ENCODE measurements at regions not wholly inside any gene's neighbourhood (a gene's known extent, or its start where the extent isn't known, plus 50 kb on each side); places are given as distances from the start of the nearest gene placed in this dataset.

DNA sequence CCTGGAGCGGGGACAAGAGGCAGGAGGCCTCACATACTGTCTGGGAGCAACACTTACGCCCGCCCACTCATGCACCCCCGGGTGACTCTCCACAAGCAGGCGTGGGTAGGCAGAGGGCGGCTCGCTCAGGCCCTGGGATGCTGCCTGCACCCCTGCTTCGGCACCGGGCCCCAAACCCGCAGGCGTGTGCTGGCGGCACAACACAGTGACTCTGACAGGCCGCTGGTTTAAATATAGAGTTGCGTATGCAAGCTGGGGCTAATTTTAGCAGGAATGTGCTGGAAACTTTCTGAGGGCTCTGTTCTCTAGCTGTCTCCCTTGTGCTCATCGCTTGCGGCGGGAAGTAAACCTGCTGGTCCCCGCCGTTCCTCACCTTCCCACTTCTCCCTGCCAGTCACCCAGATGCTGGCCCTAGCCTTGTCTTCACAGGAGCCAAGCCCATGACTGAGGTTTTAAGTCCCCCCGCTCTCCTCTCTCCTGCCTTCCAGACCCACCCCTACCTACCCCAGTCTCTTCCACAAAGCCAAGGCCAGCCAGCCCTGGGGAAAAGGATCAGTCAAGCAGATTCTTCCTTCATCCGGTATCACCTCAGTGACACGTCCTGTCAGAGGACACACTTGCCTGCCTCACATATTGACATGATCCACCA, 94.5 kb upstream of the FOXP4 start:
- TF ChIP-seq, protein P1, sequence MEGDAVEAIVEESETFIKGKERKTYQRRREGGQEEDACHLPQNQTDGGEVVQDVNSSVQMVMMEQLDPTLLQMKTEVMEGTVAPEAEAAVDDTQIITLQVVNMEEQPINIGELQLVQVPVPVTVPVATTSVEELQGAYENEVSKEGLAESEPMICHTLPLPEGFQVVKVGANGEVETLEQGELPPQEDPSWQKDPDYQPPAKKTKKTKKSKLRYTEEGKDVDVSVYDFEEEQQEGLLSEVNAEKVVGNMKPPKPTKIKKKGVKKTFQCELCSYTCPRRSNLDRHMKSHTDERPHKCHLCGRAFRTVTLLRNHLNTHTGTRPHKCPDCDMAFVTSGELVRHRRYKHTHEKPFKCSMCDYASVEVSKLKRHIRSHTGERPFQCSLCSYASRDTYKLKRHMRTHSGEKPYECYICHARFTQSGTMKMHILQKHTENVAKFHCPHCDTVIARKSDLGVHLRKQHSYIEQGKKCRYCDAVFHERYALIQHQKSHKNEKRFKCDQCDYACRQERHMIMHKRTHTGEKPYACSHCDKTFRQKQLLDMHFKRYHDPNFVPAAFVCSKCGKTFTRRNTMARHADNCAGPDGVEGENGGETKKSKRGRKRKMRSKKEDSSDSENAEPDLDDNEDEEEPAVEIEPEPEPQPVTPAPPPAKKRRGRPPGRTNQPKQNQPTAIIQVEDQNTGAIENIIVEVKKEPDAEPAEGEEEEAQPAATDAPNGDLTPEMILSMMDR (IDR thresholded peaks at IDR 0.05), result no peak
- TF ChIP-seq POLR2A (IDR thresholded peaks at IDR 0.05), result no peak

All from esophagus squamous epithelium (tissue), 4 donors.